Islet of Langerhans (tissue), 1 donor: ENCODE measurements at regions not wholly inside any gene's neighbourhood (a gene's known extent, or its start where the extent isn't known, plus 50 kb on each side); places are given as distances from the start of the nearest gene placed in this dataset.
"Not testable (repeated sequence)": the region's sequence is repeated elsewhere in the genome, so short reads cannot be mapped to it uniquely, and the experiment has no call there.

Experiments used
- FAIRE-seq: peaks from one replicate; lab custom pipeline; 2011; peaks lifted over from hg19 to GRCh38; lab: Jason Lieb, UNC

- FAIRE-seq, result no peak
These were observed 82.0 kb upstream of the ACSL1 start for GRCh38 chr4:184907810-184908209.

DNA sequence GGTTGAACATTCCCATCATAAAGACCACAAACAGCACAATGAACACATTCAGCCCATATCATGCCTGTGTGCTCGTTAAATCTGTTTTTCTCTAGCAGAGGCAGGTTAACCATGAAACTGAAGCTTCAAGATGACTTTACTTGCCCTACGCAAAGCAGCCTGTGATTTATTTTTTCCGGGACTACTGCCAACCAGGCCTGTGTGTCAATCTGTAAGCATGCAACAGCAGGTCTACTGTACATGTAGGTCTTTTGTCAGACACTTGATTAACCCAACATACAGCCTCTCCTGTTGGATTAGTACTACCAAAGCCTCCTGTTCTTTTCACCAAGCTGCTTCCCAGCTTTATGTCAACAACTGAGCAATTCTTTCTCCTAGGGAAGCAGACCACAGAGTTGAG lies 85.5 kb upstream of the ACSL1 start:
- FAIRE-seq, result no peak

GRCh38 chr4:184913356-184914143 lies 87.8 kb upstream of the ACSL1 start:
- FAIRE-seq, result no peak

GRCh38 chr4:184918799-184919198 lies 93.0 kb upstream of the ACSL1 start:
- FAIRE-seq, result not testable (repeated sequence)

DNA sequence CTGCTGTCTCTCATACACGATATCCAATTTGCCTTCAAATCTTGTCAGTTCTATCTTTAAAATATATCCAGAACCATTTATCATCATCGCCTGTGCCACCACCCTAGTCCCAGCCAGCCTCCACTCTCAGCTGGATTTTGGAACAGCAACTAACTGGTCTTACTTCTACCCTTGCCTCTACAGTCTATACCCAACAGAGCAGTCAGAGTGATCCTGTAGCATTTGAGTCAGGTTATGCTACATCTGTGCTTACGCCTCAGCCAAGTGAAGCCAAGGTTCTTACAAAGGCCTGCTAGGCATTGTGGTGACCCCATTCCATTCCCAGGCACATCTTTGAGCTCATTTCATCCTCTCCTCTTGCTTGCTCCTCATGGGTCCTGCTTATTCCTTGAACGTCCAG lies 95.7 kb upstream of the ACSL1 start:
- FAIRE-seq, result no peak

DNA sequence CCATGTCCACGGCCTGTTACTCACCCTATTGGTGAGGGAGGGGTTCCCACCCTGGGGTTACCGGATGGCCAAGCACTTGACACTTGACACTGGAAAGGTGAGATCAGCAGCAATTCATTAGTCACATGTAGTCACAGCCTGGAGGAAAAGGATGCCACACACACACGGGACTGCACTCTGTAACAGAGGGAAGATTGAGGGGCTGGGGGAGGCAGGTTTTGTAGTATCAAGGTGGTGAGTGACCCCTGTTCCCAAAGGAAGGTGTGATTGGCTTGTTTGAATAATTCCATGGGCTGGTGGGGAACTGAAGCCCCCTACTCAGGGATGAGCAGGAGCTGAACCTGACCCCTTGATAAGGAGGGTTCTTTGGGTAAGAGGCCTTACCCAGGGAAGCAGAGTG lies 96.0 kb upstream of the HELT start:
- FAIRE-seq, result no peak

DNA sequence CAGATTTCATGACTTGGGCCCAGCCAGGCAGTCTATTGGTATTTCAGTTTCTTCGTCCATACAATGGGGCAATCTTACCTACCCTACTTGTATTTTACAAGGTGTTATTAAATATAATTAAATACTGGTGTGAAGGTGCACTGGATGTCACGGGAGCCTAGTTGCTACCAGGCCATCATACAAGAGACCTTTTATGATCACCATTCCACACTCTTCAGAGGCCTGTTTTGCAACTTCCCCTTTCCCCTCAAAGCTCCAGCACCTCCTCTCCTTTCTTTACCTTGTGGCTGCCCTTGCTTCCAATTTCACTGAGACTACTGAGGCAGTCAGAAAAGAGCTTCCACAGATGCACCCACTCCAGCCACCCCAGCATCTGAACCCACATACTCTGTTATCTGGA lies 93.8 kb upstream of the HELT start:
- FAIRE-seq, result no peak

DNA sequence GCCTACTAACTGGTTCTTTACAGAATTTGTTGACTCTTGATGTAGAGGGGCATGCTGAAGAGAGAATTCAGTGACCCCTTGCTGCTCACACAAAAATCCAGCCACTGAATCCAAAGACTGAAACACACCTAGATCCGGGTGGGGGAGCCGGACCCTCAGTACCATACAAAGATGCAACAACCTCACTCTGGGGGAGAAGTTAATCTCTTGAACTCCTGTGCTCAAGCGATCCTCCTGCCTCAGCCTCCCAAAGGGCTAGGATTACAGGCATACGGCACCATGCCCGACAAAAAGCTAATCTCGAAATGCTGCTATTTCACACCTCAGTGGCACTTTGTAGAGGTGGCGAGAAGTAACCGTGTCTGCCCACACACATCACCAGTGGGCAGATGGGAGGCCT lies 88.8 kb upstream of the HELT start:
- FAIRE-seq, result no peak

DNA sequence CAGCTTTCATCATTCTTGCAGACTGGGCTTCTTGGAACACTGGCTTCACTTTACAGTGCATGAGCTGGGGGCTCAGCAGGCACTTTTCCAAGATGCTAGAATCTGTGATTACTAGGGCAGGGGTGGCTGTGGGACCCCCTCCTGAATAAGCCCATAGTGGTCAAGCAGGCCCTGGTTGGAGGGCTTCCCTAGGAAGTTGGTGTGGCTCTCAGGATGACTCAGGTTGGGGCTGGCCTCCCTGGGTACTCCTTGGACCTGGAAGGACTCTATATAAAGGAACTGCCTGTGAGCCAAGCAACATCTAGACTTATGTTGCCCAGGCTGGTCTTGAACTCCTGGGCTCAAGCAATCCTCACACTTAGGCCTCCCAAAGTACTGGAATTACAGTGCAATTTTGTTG lies 88.3 kb upstream of the HELT start:
- no peak for FAIRE-seq

DNA sequence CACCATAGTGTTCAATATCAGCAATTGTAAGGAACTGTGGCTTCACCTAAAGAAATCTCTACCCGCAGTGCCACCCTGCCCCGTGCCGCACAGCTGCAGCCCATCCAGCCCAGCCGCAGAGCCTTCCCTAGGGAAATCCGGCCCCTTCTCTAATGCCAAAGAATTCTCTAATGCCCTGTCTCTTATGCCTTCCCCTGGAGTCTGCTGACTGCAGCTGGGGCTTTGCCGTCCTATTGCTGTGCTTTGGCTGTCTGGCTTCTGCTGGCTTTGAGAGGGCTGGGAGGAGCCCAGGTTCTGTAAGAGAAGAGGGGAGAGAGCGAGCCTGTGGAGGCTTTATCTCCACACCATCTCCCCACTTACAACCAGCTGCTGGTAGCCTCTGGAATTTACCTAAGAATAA lies 85.9 kb upstream of the HELT start:
- FAIRE-seq, result no peak

DNA sequence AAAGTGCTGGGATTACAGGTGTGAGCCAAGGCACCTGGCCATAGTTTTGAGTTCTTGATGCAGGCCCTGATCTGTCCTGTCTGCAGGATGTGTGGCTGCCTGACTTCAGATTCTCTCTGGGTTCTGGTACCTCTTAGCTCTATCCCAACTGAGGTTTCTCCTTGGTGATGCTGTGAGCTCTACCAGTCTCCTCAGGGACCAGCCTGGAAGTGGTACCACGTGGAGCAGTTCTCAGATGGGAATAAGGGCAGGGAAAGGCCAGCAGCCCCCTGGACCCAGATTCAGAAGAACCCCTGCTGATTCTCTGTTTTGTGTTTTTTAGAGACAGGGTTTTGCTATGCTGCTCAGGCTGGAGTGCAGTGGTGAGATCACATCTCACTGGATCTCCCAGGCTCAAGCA lies 85.0 kb upstream of the HELT start:
- FAIRE-seq, result no peak

DNA sequence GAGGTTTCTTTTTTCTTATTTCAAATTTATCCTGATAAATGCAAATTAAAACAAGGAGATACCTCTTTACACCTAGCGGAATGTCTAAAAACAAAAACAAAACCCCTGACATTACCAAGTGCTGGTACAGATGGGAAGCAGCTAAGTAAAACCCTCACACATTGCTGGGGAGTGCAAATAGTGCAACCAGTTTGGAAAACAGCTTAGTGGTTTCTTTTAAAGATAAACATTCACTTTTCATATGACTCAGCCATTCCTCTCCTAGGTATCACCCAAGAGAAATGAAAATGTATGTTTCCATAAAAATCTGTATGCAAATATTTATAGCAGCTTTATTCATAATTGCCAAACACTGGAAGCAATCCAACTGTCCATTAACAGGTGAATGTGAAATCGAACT lies 84.1 kb upstream of the HELT start:
- FAIRE-seq, result no peak

- FAIRE-seq, result no peak
These were observed 83.3 kb upstream of the HELT start for GRCh38 chr4:184934961-184935360.

DNA sequence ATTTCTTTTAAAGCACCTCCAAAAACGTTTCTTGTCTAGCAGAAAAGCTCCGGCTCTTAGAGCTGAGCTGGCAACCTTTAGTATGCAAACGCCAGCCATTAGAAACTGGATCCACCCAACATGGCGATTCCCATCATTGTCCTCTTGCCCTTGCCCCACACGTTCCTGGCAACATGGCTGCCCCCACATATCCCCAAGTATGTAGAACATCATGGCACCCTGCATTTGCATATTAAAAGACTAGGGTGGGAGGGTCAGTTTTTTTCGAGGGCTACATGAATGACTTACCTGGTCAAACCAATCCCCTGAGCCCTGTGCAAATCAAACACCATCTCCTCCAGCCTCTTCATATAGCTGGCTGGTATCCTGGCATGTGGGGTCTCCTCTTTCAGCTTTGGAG lies 82.2 kb upstream of the HELT start:
- no peak for FAIRE-seq

DNA sequence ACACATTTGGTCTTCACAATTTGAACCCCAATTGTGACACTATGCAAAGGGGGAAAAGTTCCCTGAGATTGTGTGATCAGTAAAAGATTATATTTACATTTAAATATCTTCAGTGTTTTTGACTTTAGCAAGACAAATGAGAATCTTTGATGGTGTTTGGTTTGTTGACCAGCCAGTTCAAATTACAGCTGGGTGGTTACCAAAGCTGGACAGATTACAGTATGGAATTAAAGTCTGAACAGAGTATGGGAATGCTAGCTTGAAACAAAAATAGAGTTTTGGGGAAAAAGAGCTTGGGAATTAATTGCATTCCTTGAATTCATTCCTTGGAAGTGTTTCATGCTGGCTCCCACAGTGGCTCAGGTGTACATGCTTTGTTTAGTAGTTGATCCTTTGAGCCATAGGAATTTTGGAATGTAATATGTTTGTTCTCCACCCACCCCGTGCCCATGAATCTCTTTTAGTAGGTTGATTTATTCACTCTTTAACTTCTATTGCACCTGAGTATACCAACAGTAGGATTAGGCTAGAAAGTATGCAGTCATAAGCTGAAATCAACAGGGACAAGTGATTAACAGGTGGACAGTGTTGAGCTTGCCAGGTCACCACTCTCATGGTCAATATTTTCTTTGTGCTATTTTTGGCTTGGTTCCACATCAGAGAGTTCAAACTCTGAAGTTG lies 81.1 kb upstream of the HELT start:
- FAIRE-seq, result peak; percentile 73

- FAIRE-seq, result peak; percentile 17
These were observed 80.5 kb upstream of the HELT start for GRCh38 chr4:184937745-184938144.

DNA sequence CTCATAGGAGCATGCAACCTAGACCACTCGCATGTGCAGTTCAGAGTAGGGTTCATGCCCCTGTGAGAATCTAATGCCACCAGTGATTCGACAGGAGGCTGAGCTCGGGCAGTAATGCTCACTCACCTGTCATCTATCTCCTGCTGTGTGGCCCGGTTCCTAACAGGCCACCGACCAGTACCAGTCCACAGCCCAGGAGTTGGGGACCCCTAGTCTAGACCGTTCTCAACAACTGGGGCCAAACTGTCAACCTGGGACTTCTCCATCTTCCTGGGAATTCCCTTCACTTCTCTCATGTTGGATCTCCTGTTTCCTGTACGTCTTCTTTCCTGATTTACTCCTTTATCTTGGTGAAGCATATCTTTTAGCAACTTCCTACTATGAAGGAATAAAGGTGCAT lies 79.4 kb upstream of the HELT start:
- FAIRE-seq, result no peak

DNA sequence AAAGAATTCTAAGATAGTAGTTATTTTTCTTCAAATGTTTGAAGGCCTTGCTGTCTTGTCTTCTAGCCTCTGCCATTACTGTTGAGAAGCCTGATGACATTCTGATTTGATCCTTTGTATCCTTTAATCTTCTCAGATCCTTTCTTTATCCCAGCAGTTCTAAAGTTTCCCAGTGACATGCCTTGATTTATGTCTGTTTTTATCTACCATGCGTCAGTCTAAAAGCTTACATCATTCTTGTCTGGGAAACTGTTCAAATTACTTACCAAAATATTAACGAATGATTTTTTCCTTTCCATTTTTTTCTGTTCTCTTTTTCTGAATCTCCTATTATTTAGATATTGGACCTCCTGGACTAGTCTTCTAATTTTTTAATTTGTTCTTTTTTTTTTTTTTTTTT lies 78.3 kb upstream of the HELT start:
- FAIRE-seq, result no peak

DNA sequence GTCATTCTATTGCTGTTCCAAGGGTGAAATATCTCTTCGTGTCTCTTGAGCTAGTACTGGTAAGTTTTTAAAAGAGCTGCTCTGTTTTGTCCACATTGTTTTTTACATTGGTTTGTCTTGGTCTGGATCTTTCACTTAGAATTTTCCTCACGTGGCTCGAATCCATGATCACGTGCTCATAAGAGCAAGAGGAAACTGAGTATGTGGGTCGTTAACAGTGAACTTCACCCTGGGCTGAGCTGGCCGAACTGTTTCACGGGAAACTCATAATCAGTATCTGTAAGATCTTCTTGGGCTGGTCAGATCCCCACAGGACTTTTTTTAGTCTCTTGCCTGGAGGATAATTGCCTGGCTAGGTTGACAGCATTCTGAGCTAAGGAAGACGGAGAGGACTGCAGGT lies 77.8 kb upstream of the HELT start:
- no peak for FAIRE-seq

DNA sequence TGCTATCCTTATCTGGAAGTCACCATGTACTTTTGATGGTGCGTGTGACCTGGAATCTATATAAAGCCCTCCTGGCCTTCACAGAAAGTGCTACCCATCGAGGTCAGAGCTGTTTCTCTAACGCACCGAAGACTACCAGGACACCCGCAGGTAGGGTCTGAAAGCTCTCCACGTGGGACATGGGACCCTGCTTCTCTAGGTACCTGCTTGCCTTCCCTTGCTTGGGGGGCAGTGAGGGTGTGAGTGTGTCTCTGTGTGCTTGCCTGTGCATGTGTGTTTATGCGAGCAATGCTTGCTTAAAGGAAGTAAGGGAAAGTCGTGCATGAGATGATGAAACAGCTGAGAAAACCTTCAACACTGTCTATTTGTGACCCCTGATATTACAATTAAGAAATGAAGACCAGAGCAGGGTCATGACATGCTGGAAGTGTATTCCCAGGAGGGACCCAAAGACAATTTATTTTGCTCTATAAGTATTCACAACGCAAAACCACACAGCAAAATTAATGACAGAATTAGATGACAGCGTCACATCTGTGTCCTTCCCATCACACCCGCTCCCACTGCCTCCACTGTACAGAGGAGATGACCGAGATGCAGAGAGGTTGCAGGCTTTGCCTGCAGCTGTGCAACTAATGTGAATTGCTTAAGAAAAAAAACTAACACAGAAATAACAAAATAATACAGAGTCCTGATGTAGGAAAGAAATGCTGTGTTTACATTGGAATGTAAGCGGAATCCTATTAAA lies 76.4 kb upstream of the HELT start:
- FAIRE-seq, result no peak

GRCh38 chr4:184942444-184943425 lies 75.6 kb upstream of the HELT start:
- FAIRE-seq, result no peak

- no peak for FAIRE-seq
These were observed 69.3 kb upstream of the HELT start for GRCh38 chr4:184949020-184949419.
